Activated CD4-positive, alpha-beta T cell treated with anti-CD3 and anti-CD28 coated beads for 24 hours (primary cell): ENCODE measurements at regions not wholly inside any gene's neighbourhood (a gene's known extent, or its start where the extent isn't known, plus 50 kb on each side); places are given as distances from the start of the nearest gene placed in this dataset.
A peak's percentile ranks its signal among the peaks of the same experiment; 100 is the strongest.
"Not testable (repeated sequence)": the region's sequence is repeated elsewhere in the genome, so short reads cannot be mapped to it uniquely, and the experiment has no call there.

ENCODE experiments used
- DNase-seq, 2 donors: peaks; one replicate each; pipeline ENCODE4 v3.0.0-alpha.2; 2020; ENCODE audit warnings: low read depth in 2 of 2

DNA sequence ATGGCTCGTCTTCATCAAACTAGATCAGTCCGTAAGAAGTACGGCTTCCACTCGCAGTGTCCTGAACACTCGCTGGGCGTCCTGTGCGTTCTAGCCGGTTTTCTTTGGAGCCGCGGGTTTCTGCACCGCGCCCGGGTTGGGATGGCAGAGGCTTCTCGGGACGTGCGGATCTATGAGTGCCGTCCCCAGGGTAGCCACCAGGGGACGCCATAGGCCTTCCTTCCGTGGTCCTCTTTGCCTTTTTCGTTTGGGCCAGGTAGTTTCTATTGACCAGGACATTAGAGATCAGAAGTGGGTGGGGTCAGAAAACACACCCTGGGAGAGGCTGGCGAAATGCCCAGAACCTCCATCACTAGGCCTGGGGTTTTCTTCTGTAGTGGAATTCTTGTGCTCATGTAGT, 273.8 kb downstream of the FAM72C start:
- DNase-seq = peak in 1 of 2 donors; percentile 30

- no peak for DNase-seq
Observed at GRCh38 chr1:143694085-143694484, 277.7 kb downstream of the FAM72C start.

- no peak for DNase-seq
Observed at GRCh38 chr1:143691971-143692529, 279.7 kb downstream of the FAM72C start.

GRCh38 chr1:143691400-143691891, 280.3 kb downstream of the FAM72C start:
- no peak for DNase-seq

GRCh38 chr1:143689781-143690180, 282.0 kb downstream of the FAM72C start:
- no peak for DNase-seq

DNA sequence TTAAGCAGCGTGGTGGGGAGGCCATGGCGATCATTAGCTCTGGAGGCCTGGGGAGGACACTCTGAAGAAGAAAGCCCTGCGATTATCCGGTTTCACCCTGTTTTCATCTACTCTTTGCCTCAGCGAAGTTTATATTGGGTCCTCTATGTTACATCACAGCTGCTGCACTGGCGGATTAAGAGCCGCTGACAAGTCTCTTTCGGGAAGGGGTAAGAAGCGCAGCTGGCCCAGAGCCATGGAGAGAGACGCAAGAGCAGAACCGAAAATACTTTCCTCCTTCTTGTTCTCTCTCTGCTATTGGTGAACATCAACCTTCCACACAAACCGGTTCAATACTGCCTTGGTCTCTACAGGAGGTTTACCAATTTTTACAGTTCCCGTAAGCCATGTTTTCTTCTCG, 291.5 kb downstream of the FAM72C start:
- DNase-seq = no peak

DNA sequence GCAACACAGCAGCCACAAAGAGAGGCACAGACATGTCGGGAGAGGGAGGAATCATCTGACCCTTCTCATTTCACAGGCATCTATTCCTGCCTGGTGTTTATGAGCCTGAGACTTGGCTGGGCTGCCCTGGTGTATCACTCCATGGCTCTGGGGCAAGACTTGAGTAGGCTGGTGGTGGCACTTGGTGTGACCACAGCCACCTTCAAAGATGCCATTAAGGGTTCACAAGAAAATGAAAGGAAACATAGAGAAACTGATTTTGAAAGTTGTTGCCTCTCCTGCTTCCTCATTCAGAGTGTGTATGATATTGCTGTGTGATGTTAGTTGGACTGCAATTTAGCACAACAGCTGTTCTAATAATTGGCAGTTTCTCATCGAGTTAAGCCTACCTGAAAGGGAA, 298.8 kb downstream of the FAM72C start:
- DNase-seq = no peak

- DNase-seq = no peak
Observed at GRCh38 chr1:143667730-143668129, 304.1 kb downstream of the FAM72C start.

- no peak for DNase-seq
Observed at GRCh38 chr1:143666851-143667250, 304.9 kb downstream of the FAM72C start.

DNA sequence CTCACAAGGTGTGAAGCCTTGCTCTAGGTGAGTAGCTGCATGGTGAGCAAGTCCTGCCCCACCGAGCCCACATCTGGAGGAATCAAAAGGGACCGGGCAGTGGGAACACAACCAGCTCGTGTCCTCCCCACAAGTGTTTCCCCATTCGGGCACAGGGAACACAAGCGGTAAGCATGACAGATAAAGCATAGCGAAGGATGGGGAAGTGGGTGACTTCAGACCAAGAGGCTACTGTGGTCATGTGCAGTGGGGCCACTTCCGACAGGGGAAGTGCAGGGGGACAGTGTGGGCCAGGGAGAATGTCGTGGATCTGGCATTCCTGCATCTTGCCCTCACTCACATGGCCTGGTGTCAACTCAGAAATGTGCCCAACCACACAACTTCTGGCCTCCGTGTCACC, 306.2 kb downstream of the FAM72C start:
- DNase-seq = no peak

GRCh38 chr1:143663056-143663455, 308.7 kb downstream of the FAM72C start:
- DNase-seq = not testable (repeated sequence)

DNA sequence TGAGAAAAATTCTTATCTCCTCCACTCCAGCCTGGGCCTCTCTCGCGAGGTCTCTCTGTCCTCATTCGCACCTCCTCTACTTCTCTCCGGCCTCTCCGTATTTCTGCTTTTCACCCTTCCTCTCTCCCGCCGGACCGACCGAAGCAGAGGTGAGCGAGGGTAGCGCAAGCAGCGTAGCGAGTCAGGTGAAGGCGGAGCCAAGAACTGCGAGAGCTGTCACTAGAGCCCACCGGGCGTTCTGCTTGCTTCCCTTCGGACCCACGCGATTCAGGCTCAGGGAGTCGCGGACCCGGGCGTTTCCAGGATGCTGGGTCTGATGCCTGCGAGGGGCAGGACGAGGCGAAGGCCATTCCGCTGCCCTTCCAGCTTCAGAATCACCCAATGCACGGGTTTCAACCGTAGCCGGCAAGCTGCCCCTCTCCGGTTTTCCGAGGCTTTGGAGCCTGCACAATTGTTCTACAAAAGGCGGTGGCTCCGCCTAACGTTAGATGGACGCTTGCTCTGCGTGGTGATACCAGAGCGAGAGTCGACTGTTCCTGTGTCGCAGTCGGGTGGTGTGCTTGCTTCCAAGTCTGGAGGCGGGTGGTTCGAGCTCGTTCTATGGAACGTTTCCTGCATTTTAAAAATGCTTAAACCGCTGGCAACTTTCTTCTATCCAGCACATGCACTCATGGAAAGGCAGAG, 310.2 kb downstream of the FAM72C start:
- DNase-seq = no peak

- no peak for DNase-seq
Observed at GRCh38 chr1:143660354-143660941, 311.3 kb downstream of the FAM72C start.

- DNase-seq = no peak
Observed at GRCh38 chr1:143653429-143653802, 318.4 kb downstream of the FAM72C start.

DNA sequence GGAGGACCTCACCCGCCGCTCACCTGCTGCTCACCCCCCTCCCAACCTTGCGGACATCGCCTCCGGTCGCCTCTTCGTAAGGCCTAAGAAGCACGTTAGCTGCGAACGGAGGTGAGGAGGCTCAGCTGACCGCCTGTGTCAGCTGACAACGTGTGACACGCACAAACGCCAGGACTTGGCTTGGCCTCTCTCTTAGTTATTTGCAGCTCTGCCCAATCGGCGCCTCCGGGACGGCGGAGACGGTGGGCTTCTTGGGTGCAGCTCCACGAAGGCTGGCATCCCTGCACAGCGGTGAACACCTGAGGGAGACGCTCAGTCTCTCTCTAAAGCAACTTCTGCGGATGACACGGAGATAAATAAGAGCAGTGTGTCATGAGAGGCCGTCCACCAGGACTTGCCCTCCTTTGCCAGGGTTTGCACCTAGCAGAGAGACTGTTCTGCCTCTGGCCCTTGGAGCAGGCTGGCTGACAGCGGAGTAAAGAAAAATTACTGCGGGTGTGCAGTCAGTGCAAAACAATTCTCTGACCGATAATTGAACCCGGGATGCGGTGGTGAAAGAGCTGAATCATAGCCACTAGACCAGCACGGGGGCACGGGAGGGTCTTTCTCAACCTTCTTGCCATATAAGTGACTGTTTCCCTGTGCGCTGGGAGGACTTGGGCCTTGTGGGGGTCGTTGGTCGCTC, 318.9 kb downstream of the FAM72C start:
- no peak for DNase-seq

GRCh38 chr1:143652187-143652586, 319.6 kb downstream of the FAM72C start:
- no peak for DNase-seq

GRCh38 chr1:143651350-143651992, 320.3 kb downstream of the FAM72C start:
- no peak for DNase-seq

DNA sequence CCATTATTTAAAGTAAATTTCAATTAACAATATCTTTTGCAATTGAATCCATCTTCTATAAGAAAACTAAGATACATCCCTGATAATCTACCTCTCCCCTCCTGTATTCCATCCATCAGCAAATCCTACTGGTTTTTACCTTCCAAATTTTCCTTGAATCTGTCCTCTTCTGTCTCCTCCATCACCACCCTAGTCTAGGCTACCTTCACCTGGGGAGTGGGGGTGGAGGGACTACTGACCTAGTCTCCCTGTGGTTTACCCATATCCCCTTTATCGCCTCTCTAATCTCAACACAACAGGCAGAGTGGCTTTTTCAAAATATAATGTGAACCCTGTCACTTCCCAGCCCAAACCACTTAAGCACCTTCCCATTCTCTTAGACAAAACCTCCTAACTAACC, 327.8 kb downstream of the FAM72C start:
- DNase-seq = not testable (repeated sequence)

DNA sequence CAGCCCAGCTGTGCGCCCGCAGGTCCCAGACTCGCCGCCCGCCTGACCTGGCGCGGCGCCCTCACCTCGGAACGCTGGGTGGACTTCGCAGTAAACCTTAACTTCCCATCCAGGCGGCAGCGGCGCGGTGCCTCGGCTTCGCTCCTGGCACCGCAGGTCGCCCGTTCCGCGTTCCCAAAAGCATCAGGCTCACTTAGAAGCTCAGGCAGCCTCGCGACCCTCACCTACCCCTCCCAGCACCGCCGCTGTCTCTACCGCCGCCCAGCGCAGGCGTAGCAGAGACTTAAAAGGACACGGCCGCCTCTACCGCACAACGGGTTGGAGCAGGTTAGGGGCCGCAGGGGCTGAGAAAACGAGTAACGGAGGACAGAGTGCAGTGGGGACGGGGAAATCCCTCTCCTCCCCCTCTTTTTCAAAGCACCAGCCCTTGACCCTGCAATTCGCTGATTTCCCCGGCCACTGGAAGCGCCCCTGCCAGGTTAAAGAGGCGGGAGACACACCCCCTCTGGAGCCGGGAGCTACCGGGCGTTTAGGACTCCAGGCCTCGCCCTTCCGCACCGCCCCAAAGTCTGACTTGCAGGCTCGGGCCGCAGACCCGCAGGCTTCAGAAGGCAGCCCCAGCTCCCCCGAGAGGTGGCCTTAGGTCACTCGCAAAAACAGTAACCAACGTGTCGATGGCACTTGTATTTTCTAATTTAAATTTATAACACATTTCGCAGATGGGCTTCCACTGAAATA, 328.5 kb downstream of the FAM72C start:
- DNase-seq = no peak

GRCh38 chr1:143625886-143626285, 345.9 kb downstream of the FAM72C start:
- DNase-seq = no peak

DNA sequence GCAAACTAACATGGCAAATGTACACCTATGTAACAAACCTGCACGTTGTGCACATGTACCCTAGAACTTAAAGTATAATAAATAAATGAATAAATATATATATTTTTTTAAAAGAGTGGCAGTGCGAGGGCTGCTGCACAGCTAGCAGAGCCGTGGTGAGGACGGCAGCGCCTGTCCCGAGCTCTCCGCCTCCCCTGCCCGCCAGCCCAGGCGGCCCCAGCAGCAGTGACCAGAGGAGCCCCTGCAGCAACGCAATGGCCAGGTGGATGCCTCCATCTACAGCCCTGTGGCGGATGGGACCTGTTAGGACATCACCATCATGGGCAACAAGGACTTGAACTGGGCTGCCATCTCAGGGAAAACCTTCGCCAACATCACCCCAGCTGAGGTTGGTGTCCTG, 351.9 kb downstream of the FAM72C start:
- DNase-seq = no peak

- DNase-seq = no peak
Observed at GRCh38 chr1:143611159-143611558, 360.6 kb downstream of the FAM72C start.
